ENCODE measurements at regions not wholly inside any gene's neighbourhood (a gene's known extent, or its start where the extent isn't known, plus 50 kb on each side); places are given as distances from the start of the nearest gene placed in this dataset.
"Not testable (repeated sequence)": the region's sequence is repeated elsewhere in the genome, so short reads cannot be mapped to it uniquely, and the experiment has no call there.

DNA sequence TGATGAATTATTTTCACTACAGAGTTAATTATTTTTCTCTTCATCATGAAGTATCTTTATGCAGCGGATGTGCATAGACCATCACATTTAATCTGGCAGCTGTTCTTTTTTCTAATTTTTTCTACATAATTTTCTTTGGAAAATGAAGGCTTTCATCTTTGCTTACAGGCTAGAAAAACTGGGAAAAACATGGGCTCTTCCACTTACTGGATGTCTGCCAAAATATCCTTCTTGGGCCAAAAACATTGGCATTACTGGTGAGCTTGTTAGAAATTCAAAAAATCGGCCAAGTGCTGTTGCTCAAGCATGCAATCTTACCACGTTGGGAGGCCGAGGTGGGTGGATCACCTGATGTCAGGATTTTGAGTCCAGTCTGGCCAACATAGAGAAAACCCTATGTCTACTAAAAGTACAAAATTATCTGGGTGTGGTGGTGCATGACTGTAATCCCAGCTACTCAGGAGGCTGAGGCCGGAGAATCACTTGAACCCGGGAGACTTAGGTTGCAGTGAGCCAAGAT lies 176.8 kb downstream of the ZNF737 start:
- no peak for DNase-seq (ENCODE audit: low read depth in 2 of 3, low spot score in 2 of 3)

GRCh38 chr19:20385061-20385460 lies 180.5 kb downstream of the ZNF737 start:
- DNase-seq (ENCODE audit: low read depth in 2 of 3, low spot score in 2 of 3): no peak

DNA sequence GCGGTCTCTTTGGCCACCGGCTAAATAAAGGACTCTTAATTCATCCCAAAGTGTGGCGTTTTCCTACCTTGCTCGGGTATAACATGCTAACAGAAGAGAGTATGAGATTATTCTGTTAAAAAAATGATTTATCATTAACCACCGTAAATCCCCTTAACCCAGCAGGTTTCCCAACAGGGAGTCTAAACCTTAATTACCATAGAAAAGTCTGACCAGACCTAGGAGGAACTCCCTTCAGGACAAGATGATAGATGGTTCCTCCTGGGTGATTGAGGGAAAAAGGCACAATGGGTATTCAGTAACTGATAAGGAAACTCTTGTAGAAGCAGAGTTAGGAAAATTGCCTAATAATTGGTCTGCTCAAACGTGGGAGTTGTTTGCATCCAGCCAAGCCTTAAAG lies 193.7 kb downstream of the ZNF737 start:
- DNase-seq (ENCODE audit: low read depth in 2 of 3, low spot score in 2 of 3): no peak

DNA sequence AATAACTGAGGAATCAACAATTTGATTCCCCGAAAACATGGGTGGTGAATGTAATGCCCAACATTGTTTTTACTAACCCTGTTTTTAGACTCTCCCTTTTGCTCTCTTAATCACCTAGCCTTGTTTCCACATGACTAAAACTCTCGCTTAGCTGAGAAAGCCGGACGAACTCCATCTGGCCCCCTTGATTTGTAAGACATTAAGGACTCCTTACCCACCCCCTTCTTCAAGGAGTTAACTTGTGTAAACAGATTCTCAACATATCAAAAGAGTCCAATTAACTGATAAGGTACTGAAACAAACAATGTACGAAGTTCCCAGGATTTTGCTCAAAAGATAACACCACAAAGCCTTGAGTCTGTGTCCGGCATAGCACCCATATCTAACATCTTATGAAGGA lies 194.3 kb downstream of the ZNF737 start:
- not testable (repeated sequence) for DNase-seq (ENCODE audit: low read depth in 2 of 3, low spot score in 2 of 3)

GRCh38 chr19:20367811-20368294 lies 197.7 kb downstream of the ZNF737 start:
- no peak for DNase-seq (ENCODE audit: low read depth in 2 of 3, low spot score in 2 of 3)

DNA sequence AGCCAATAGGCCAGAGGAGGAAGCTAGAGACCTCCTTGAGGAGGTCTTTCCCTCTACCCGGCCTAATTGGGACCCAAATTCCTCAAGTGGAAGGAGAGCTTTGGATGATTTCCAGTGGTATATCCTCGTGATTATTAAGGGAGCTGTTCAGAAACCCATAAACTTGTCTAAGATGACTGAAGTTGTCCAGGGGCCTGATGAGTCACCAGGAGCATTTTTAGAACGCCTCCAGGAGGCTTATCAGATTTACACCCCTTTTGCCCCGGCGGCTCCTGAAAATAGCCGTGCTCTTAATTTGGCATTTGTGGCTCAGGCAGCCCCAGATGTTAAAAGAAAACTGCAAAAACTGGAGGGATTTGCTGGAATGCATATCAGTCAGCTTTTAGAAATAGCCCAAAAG lies 198.1 kb downstream of the ZNF486 start:
- no peak for DNase-seq (ENCODE audit: low read depth in 2 of 3, low spot score in 2 of 3)

DNA sequence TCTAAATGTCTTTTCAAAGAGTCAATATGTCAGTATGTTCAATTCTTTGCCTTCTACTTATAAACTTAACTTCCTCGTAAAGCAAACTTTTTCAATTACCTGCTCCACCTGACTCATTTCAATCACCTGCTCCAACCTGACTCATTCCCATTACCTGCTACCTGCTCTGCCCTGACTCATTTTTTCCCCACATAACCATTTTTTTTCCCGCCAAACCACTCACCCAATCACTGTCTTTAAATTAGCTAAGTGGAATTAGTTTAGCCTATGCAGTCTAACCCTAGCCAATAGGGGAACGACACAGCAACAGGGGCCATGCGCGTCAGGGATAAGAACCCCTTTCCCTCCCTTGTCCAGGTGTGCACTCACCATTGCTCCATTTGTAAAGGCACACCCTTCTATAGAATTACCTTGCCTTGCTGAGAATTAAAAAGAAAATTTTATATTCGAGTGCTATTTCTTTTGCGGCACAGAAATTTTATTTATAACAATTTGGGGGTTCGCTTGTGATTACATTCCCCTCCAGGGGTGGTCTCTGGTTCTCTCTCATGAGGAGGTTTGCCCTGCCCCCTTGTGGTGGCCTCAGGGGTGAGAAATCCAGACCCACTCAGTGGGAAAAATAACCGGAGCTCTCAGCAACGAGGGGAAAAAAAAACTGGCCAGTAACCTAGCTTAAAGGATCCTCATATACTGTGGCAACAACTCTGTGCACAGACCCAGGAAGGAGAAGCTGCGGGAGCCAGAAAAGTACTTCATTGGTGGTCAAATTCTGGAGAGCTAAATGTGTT lies 193.1 kb downstream of the ZNF486 start:
- no peak for DNase-seq (ENCODE audit: low read depth in 2 of 3, low spot score in 2 of 3)

GRCh38 chr19:20358841-20359465 lies 191.9 kb downstream of the ZNF486 start:
- DNase-seq (ENCODE audit: low read depth in 2 of 3, low spot score in 2 of 3): not testable (repeated sequence)

- DNase-seq (ENCODE audit: low read depth in 2 of 3, low spot score in 2 of 3): no peak
Observed at GRCh38 chr19:20357921-20358320, 190.9 kb downstream of the ZNF486 start.

DNA sequence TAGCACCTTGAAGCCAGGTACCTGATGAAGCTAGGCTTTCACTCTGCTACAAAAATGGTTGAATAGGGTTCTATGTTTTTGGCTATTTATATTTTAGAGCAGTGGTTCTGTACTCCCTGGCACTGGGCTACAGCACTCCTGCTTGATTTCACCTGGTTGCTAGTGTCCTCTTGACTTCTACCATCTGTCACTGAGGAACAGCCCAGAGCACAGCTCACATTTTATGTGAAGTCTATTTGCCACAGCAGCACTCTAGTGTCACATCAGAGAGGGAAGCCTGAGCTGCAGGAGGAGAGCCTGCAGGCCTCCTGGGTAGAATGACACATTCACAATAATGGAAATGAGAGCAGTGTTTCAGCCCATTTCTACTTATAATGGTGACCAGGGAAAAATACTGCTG lies 184.2 kb downstream of the ZNF486 start:
- DNase-seq (ENCODE audit: low read depth in 2 of 3, low spot score in 2 of 3): no peak

- DNase-seq (ENCODE audit: low read depth in 2 of 3, low spot score in 2 of 3): no peak
Observed at GRCh38 chr19:20349206-20349605, 182.2 kb downstream of the ZNF486 start.

- DNase-seq (ENCODE audit: low read depth in 2 of 3, low spot score in 2 of 3): no peak
Observed at GRCh38 chr19:20339444-20339843, 172.4 kb downstream of the ZNF486 start.

DNA sequence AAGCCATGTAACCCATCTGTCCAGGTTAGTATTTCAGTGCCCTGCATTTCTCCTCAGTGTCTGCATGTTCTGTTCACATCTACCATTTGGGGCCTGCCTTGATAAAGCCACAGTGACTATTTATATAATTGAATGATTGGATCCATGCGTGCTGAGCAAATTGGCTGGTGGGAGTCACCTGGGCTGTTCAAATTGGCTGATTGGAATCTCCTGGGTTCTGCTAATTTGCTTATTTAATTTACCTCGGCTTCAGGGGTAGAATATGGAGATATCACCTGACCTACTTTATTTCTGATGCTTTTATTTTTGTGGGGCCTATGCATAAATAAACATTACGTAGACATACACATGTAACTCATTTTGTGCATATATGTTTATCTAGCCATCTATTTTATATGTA lies 167.7 kb downstream of the ZNF486 start:
- no peak for DNase-seq (ENCODE audit: low read depth in 2 of 3, low spot score in 2 of 3)

DNA sequence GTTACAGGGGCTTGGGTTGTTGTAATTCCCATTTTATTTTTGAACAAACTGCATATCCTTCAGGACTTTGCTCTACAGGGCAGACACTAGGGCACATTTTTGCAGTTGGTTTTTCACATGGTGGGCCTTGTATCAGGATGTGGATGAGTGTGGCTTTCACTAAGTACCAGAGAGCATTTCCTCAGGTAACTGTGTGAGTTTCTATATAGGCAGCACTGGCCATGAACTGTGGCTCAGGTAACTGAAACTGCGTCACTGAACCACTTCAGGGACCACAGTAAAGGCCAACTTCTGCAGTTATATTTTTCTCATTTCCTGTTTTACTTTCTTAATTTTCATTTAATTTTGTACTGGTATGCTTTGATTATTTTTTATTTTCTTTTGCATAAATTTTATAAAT lies 166.5 kb downstream of the ZNF486 start:
- DNase-seq (ENCODE audit: low read depth in 2 of 3, low spot score in 2 of 3): no peak

- no peak for DNase-seq (ENCODE audit: low read depth in 2 of 3, low spot score in 2 of 3)
Observed at GRCh38 chr19:20325151-20325550, 158.1 kb downstream of the ZNF486 start.

DNA sequence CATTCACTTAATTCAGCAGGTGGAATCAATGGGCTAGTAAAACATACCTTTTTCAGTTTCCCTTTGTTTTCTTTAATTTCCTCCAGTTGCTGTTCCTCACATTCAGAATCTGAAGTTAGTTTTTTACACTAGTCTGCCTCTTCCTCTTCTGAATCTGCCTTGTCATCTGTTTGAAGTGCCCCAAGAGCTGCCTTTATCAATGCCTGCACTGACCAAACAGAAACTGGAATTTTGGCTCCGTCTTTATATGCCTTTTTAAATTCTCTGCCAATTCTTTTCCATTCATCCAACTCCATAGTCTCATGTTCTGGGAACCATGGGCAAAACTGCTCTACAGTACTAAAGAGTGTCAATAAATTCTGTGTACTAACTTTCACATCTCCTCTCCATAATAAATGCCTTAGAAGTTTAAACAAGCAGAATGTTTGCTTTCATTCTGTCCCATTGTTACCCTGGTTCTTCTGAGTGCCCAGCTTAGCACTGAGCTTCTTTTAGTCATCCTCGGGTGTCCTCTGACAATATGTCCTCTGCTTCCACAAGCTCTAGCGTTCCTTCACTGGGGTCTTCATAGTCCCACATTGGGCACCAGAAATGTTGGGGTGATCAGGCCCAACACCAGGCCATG lies 154.2 kb downstream of the ZNF486 start:
- no peak for DNase-seq (ENCODE audit: low read depth in 2 of 3, low spot score in 2 of 3)

DNA sequence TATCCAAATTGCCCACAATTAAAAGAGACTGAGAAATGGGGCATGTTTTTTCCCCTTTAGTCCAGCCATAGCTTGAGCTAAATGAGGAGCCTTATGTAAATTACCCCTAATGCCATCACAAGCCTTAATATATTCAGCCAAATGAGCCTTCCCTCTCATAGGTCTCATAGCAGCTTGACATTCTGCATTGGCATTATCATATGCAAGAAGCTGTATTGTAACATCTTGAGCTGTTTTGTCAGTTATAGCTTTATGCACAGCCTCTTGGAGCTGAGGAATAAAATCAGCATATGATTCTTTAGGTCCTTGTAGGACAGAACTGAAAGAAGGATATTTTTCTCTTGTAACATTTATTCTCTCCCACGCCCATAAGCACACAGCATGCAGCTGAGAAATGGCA lies 153.2 kb downstream of the ZNF486 start:
- DNase-seq (ENCODE audit: low read depth in 2 of 3, low spot score in 2 of 3): no peak

DNA sequence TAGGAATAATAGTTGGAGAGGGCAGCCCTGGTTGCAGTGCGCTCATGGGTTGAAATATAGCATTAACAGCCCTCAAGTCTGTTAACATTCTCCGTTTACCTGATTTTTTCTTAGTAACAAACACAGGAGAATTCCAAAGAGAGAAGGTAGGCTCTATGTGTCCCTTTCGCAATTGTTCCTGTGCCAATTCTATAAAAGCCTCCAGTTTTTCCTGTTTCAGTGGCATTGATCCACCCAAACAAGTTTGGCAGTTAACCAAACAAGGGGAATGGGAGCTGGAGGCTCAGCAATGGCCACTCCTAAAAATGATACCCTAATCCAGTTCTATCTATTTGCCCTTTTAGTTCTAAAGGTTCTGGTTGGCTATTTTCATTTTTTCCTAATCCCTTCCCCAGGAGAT lies 151.6 kb downstream of the ZNF486 start:
- no peak for DNase-seq (ENCODE audit: low read depth in 2 of 3, low spot score in 2 of 3)

DNA sequence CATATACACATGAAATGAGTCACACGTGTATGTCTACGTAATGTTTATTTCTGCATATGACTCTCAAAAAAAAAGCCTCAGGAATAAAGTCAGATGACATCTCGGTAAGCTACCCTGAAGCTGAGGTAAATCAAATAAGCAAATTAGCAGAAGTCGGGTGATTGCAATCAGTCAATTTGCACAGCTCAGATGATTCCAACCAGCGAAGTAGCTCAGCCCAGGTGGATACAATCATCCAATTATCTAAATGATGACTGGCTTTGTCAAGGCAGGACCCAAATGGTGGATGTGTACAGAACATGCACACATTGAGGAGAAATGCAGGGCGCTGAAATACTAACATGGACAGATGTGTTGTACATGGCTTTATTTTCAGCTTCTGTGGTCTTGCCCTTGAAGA lies 148.5 kb downstream of the ZNF486 start:
- no peak for DNase-seq (ENCODE audit: low read depth in 2 of 3, low spot score in 2 of 3)

- no peak for DNase-seq (ENCODE audit: low read depth in 2 of 3, low spot score in 2 of 3)
Observed at GRCh38 chr19:20313894-20314293, 146.9 kb downstream of the ZNF486 start.

- DNase-seq (ENCODE audit: low read depth in 2 of 3, low spot score in 2 of 3): no peak
Observed at GRCh38 chr19:20307127-20307526, 140.1 kb downstream of the ZNF486 start.

DNA sequence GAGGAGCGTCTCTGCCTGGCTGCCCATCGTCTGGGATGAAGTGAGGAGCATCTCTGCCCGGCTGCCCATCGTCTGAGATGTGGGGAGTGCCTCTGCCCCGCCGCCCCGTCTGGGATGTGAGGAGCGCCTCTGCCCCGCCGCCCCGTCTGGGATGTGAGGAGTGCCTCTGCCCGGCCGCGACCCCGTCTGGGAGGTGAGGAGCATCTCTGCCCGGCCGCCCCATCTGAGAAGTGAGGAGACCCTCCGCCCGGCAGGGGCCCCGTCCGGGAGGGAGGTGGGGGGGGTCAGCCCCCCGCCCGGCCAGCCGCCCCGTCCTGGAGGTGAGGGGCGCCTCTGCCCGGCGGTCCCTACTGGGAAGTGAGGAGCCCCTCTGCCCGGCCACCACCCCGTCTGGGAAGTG lies 129.3 kb downstream of the ZNF486 start:
- DNase-seq (ENCODE audit: low read depth in 2 of 3, low spot score in 2 of 3): not testable (repeated sequence)

Measured in activated CD8-positive, alpha-beta memory T cell treated with anti-CD3 and anti-CD28 coated beads for 48 hours (primary cell).